H9 (cell line): ENCODE measurements at regions not wholly inside any gene's neighbourhood (a gene's known extent, or its start where the extent isn't known, plus 50 kb on each side); places are given as distances from the start of the nearest gene placed in this dataset.

ENCODE experiments used
- DNase-seq: peaks from one replicate; pipeline ENCODE4 v3.0.0-alpha.2; 2017
- H2AFZ ChIP-seq: one replicate; pipeline ENCODE4 v1.6.1; 2013; ENCODE audit warnings: mild to moderate bottlenecking, low read length, control low read depth, moderate library complexity
- H2AK5ac ChIP-seq: 2 replicates; pipeline ENCODE4 v1.6.1; 2013; ENCODE audit warnings: low read length, control low read depth, mixed read lengths; ENCODE audit not compliant: insufficient read length
- H2BK120ac ChIP-seq: one replicate; pipeline ENCODE4 v1.6.1; 2013; ENCODE audit warnings: low read depth, mild to moderate bottlenecking, low read length, control low read depth, inconsistent platforms; ENCODE audit not compliant: poor library complexity, severe bottlenecking
- H2BK12ac ChIP-seq: 2 replicates; pipeline ENCODE4 v1.6.1; 2013; ENCODE audit warnings: low read length, control low read depth, mixed read lengths, low read depth; ENCODE audit not compliant: insufficient read length
- H2BK15ac ChIP-seq: 2 replicates; pipeline ENCODE4 v1.6.1; 2013; ENCODE audit warnings: low read depth, low read length, control low read depth
- H2BK20ac ChIP-seq: one replicate; pipeline ENCODE4 v1.6.1; 2013; ENCODE audit warnings: low read depth, mild to moderate bottlenecking, low read length, control low read depth, inconsistent platforms; ENCODE audit not compliant: poor library complexity, severe bottlenecking
- H2BK5ac ChIP-seq: 2 replicates; pipeline ENCODE4 v1.6.1; 2013; ENCODE audit warnings: low read length, control low read depth, mixed read lengths; ENCODE audit not compliant: insufficient read length
- H3K14ac ChIP-seq: 2 replicates; pipeline ENCODE4 v1.6.1; 2013; ENCODE audit warnings: low read length, control low read depth; ENCODE audit not compliant: insufficient read depth
- H3K18ac ChIP-seq: 2 replicates; pipeline ENCODE4 v1.6.1; 2013; ENCODE audit warnings: low read depth, mild to moderate bottlenecking, mixed read lengths, low read length, control low read depth; ENCODE audit not compliant: insufficient read length
- H3K23ac ChIP-seq: 2 replicates; pipeline ENCODE4 v1.6.1; 2013; ENCODE audit warnings: low read length, control low read depth, mixed read lengths, low read depth; ENCODE audit not compliant: insufficient read length
- H3K23me2 ChIP-seq: 2 replicates; pipeline ENCODE4 v1.6.1; 2013; ENCODE audit warnings: low read depth, mild to moderate bottlenecking, mixed read lengths, low read length, control low read depth; ENCODE audit not compliant: insufficient read length, poor library complexity, severe bottlenecking
- H3K27ac ChIP-seq: 2 replicates; pipeline ENCODE4 v1.5.1; 2013; ENCODE audit warnings: low read length, control low read depth, mixed read lengths, low read depth; ENCODE audit not compliant: insufficient read length
- H3K27me3 ChIP-seq: 2 replicates; pipeline ENCODE4 v1.6.1; 2013; ENCODE audit warnings: low read length, control low read depth, inconsistent platforms; ENCODE audit not compliant: insufficient read depth
- H3K4ac ChIP-seq: 2 replicates; pipeline ENCODE4 v1.6.1; 2013; ENCODE audit warnings: low read depth, mild to moderate bottlenecking, control low read depth, inconsistent platforms, low read length, moderate library complexity
- H3K4me1 ChIP-seq: 2 replicates; pipeline ENCODE4 v1.6.1; 2013; ENCODE audit warnings: low read length, control low read depth, inconsistent platforms; ENCODE audit not compliant: insufficient read depth
- H3K4me2 ChIP-seq: 2 replicates; pipeline ENCODE4 v1.6.1; 2013; ENCODE audit warnings: low read length, control low read depth, mixed read lengths; ENCODE audit not compliant: insufficient read length, insufficient read depth
- H3K56ac ChIP-seq: 2 replicates; pipeline ENCODE4 v1.6.1; 2013; ENCODE audit warnings: low read depth, mild to moderate bottlenecking, mixed read lengths, low read length, control low read depth; ENCODE audit not compliant: insufficient read length
- H3K79me1 ChIP-seq: 2 replicates; pipeline ENCODE4 v1.6.1; 2013; ENCODE audit warnings: low read depth, mild to moderate bottlenecking, moderate library complexity, low read length, control low read depth, inconsistent platforms; ENCODE audit not compliant: insufficient read depth, poor library complexity, severe bottlenecking
- H3K79me2 ChIP-seq: 2 replicates; pipeline ENCODE4 v1.6.1; 2013; ENCODE audit warnings: low read length, control low read depth, inconsistent platforms; ENCODE audit not compliant: insufficient read depth
- H3K9ac ChIP-seq: 2 replicates; pipeline ENCODE4 v1.6.1; 2013; ENCODE audit warnings: low read length, control low read depth, mixed read lengths; ENCODE audit not compliant: insufficient read length; ENCODE audit errors: extremely low read depth
- H3K9me3 ChIP-seq: one replicate; pipeline ENCODE4 v1.6.1; 2013; ENCODE audit warnings: low read depth, low read length, inconsistent platforms; ENCODE audit not compliant: control insufficient read depth
- H3T11ph ChIP-seq: one replicate; pipeline ENCODE4 v1.6.1; 2013; ENCODE audit warnings: mild to moderate bottlenecking, low read length, control low read depth, inconsistent platforms
- H4K20me1 ChIP-seq: one replicate; pipeline ENCODE4 v1.6.1; 2013; ENCODE audit not compliant: control insufficient read depth, insufficient read length, insufficient read depth
- H4K5ac ChIP-seq: 2 replicates; pipeline ENCODE4 v1.6.1; 2013; ENCODE audit warnings: low read depth, mild to moderate bottlenecking, mixed read lengths, low read length, control low read depth; ENCODE audit not compliant: insufficient read length
- H4K8ac ChIP-seq: replicated peaks from 2 replicates; pipeline ENCODE4 v1.6.1; 2013; ENCODE audit warnings: low read length, control low read depth, mixed read lengths, low read depth; ENCODE audit not compliant: insufficient read length
- H4K91ac ChIP-seq: 2 replicates; pipeline ENCODE4 v1.6.1; 2013; ENCODE audit warnings: low read depth, mild to moderate bottlenecking, moderate library complexity, mixed read lengths, low read length, control low read depth; ENCODE audit not compliant: insufficient read length
- H3K27ac Mint-ChIP-seq, 3 experiments: 2 replicates in 2 of 3; 3 replicates in 1 of 3; pipeline ENCODE4 v1.8.0; 2020 to 2021; ENCODE audit warnings: mixed read lengths in 3 of 3, mild to moderate bottlenecking in 1 of 3, moderate library complexity in 1 of 3
- H3K27me3 Mint-ChIP-seq: 2 replicates; pipeline ENCODE4 v1.8.0; 2021; ENCODE audit warnings: low read depth, mild to moderate bottlenecking, moderate library complexity, mixed read lengths
- H3K36me3 Mint-ChIP-seq, 3 experiments: 2 replicates in 2 of 3; 3 replicates in 1 of 3; pipeline ENCODE4 v1.8.0; 2020 to 2021; ENCODE audit warnings: low read depth in 3 of 3, mixed read lengths in 3 of 3; ENCODE audit not compliant: insufficient read depth in 1 of 3
- H3K4me1 Mint-ChIP-seq, 2 experiments: 2 replicates each; pipeline ENCODE4 v1.8.0; 2020; ENCODE audit warnings: mixed read lengths in 2 of 2
- H3K4me3 Mint-ChIP-seq, 2 experiments: 2 replicates in 1 of 2; 3 replicates in 1 of 2; pipeline ENCODE4 v1.8.0; 2020 to 2021; ENCODE audit warnings: mild to moderate bottlenecking in 2 of 2, mixed read lengths in 2 of 2, moderate library complexity in 1 of 2
- H3K9me3 Mint-ChIP-seq, 2 experiments: 2 replicates in 1 of 2; 3 replicates in 1 of 2; pipeline ENCODE4 v1.8.0; 2020; ENCODE audit warnings: mild to moderate bottlenecking in 2 of 2, mixed read lengths in 2 of 2, moderate library complexity in 1 of 2
- CTCF ChIP-seq: fragments of 200-600 bp; sonication (generic); conservative IDR thresholded peaks from 3 replicates; pipeline ENCODE4 v1.8.0; 2021; ENCODE audit warnings: antibody characterized with exemption, mild to moderate bottlenecking
- WGBS: extraction: QIAGEN DNeasy Blood & Tissue Kit; methylation state at CpG from one replicate; pipeline ENCODE4 v1.1.7; 2013; ENCODE audit warnings: missing lambda C conversion rate, low lambda C conversion rate, mixed read lengths; ENCODE audit not compliant: insufficient read length; ENCODE audit errors: extremely low coverage; 5-methylcytosine and 5-hydroxymethylcytosine counted together

GRCh38 chr13:44730851-44731250, 154.7 kb upstream of the TSC22D1 start:
- H3K36me3 Mint-ChIP-seq = no peaks in the 10 kb centered on the region
- Histone ChIP-seq H2BK12ac (no peak overlapping the region), H4K8ac (no peak overlapping the region)

More at GRCh38 chr13:44730851-44731250, 154.7 kb upstream of the TSC22D1 start:
- Mint-ChIP-seq H3K9me3 (no peaks in the 10 kb centered on the region), H3K4me1 (peaks cover 14 to 24% of the 10 kb centered on the region in 2 experiments), H3K27me3 (no peaks in the 10 kb centered on the region; the same call in none of the 2 replicates), H3K4me3 (no peak overlapping the region), H3K27ac (no peak overlapping the region)
- Histone ChIP-seq H4K5ac (no peak overlapping the region), H2AFZ (no peak overlapping the region), H3K79me1 (no peaks in the 10 kb centered on the region), H2BK120ac (no peak overlapping the region), H3K27me3 (no peaks in the 10 kb centered on the region), H3K56ac (no peak overlapping the region), H3K14ac (no peak overlapping the region), H3K4me2 (no peak overlapping the region), H2BK15ac (no peak overlapping the region), H3K9ac (no peak overlapping the region), H2BK5ac (no peak overlapping the region), H3K27ac (no peak overlapping the region), H4K91ac (no peak overlapping the region), H3K23ac (no peak overlapping the region), H3T11ph (no peak overlapping the region), H2BK20ac (no peak overlapping the region), H3K9me3 (no peaks in the 10 kb centered on the region), H4K20me1 (no peaks in the 10 kb centered on the region), H3K79me2 (no peaks in the 10 kb centered on the region), H3K18ac (no peak overlapping the region), H3K4ac (no peak overlapping the region), H3K4me1 (no peaks in the 10 kb centered on the region), H2AK5ac (no peak overlapping the region), H3K23me2 (no peaks in the 10 kb centered on the region)
- WGBS = no CpG with 5 or more reads among the region's 1 CpG
- TF ChIP-seq CTCF = no peak
- DNase-seq = no peak
